Adrenal gland (tissue), 5 donors: ENCODE measurements at regions not wholly inside any gene's neighbourhood (a gene's known extent, or its start where the extent isn't known, plus 50 kb on each side); places are given as distances from the start of the nearest gene placed in this dataset.

Source experiments
- CTCF ChIP-seq, 6 experiments: fragments of 450-650 bp in 4 of 6; fragments of 200-600 bp in 2 of 6; sonication (generic) in 1 of 6; IDR thresholded peaks; 1 replicate in 5 of 6; 2 replicates in 1 of 6; pipeline versions ENCODE4 v1.5.1 to v1.8.0; 2016 to 2021; ENCODE audit warnings: antibody characterized with exemption in 6 of 6, mild to moderate bottlenecking in 2 of 6, moderate library complexity in 1 of 6
- POLR2A ChIP-seq, 2 donors: fragments of 450-650 bp; IDR thresholded peaks; one replicate each; pipeline ENCODE4 v1.6.1; 2017; ENCODE audit warnings: antibody characterized with exemption in 2 of 2, mild to moderate bottlenecking in 2 of 2, moderate library complexity in 1 of 2
- donor health status: DM: no; HTN: no; CAD: no.

- no peak for TF ChIP-seq CTCF (IDR thresholded peaks at IDR 0.05)
- no peak for TF ChIP-seq POLR2A (IDR thresholded peaks at IDR 0.05)
Observed at GRCh38 chr2:5521461-5521860, 170.7 kb upstream of the SOX11 start.
